ENCODE measurements at regions not wholly inside any gene's neighbourhood (a gene's known extent, or its start where the extent isn't known, plus 50 kb on each side); places are given as distances from the start of the nearest gene placed in this dataset.

- H3K27ac Mint-ChIP-seq = no peak overlapping the region
- peaks cover 2% of the 10 kb centered on the region for H3K4me1 Mint-ChIP-seq (ENCODE audit: low read depth)
- no peaks in the 10 kb centered on the region for H3K9me3 Mint-ChIP-seq (ENCODE audit: low read depth)
- no peak for DNase-seq (ENCODE audit: low spot score, unreplicated experiment)
- H3K27me3 Mint-ChIP-seq = peaks cover 6% of the 10 kb centered on the region
- no peak for TF ChIP-seq CTCF (IDR thresholded peaks at IDR 0.05; ENCODE audit: unreplicated experiment)
- no peak overlapping the region for H3K4me3 Mint-ChIP-seq (ENCODE audit: low read depth)
- H3K36me3 Mint-ChIP-seq (ENCODE audit: insufficient read depth) = no peaks in the 10 kb centered on the region
Observed at GRCh38 chr3:127087441-127087840, 104.5 kb downstream of the PLXNA1 start.

GRCh38 chr3:127088511-127089351, 104.2 kb upstream of the PRR23E start:
- Mint-ChIP-seq H3K36me3 (ENCODE audit: insufficient read depth) (no peaks in the 10 kb centered on the region), H3K4me1 (ENCODE audit: low read depth) (peaks cover 3% of the 10 kb centered on the region), H3K27me3 (peaks cover 4% of the 10 kb centered on the region), H3K4me3 (ENCODE audit: low read depth) (no peak overlapping the region), H3K9me3 (ENCODE audit: low read depth) (no peaks in the 10 kb centered on the region), H3K27ac (no peak overlapping the region)
- no peak for TF ChIP-seq CTCF (IDR thresholded peaks at IDR 0.05; ENCODE audit: unreplicated experiment)
- DNase-seq (ENCODE audit: low spot score, unreplicated experiment) = no peak

- TF ChIP-seq CTCF (IDR thresholded peaks at IDR 0.05; ENCODE audit: unreplicated experiment) = no peak
- Mint-ChIP-seq H3K4me3 (ENCODE audit: low read depth) (no peak overlapping the region), H3K9me3 (ENCODE audit: low read depth) (no peaks in the 10 kb centered on the region), H3K27ac (peak overlapping the region; percentile 29), H3K36me3 (ENCODE audit: insufficient read depth) (no peaks in the 10 kb centered on the region), H3K27me3 (no peaks in the 10 kb centered on the region), H3K4me1 (ENCODE audit: low read depth) (peaks cover 3% of the 10 kb centered on the region)
- no peak for DNase-seq (ENCODE audit: low spot score, unreplicated experiment)
Observed at GRCh38 chr3:127089486-127090145, 103.3 kb upstream of the PRR23E start.

- Mint-ChIP-seq H3K36me3 (ENCODE audit: insufficient read depth) (no peaks in the 10 kb centered on the region), H3K9me3 (ENCODE audit: low read depth) (peaks cover 5% of the 10 kb centered on the region), H3K4me1 (ENCODE audit: low read depth) (peaks cover 3% of the 10 kb centered on the region), H3K27me3 (no peaks in the 10 kb centered on the region), H3K4me3 (ENCODE audit: low read depth) (no peak overlapping the region), H3K27ac (no peak overlapping the region)
- DNase-seq (ENCODE audit: low spot score, unreplicated experiment) = no peak
- TF ChIP-seq CTCF (IDR thresholded peaks at IDR 0.05; ENCODE audit: unreplicated experiment) = no peak
Observed at GRCh38 chr3:127090218-127091160, 102.4 kb upstream of the PRR23E start.

GRCh38 chr3:127091376-127091775, 101.6 kb upstream of the PRR23E start:
- TF ChIP-seq CTCF (IDR thresholded peaks at IDR 0.05; ENCODE audit: unreplicated experiment) = no peak
- Mint-ChIP-seq H3K9me3 (ENCODE audit: low read depth) (peaks cover 5% of the 10 kb centered on the region), H3K4me3 (ENCODE audit: low read depth) (no peak overlapping the region), H3K27ac (no peak overlapping the region), H3K4me1 (ENCODE audit: low read depth) (peaks cover 3% of the 10 kb centered on the region), H3K36me3 (ENCODE audit: insufficient read depth) (no peaks in the 10 kb centered on the region), H3K27me3 (no peaks in the 10 kb centered on the region)
- no peak for DNase-seq (ENCODE audit: low spot score, unreplicated experiment)

Data from progenitor cell of endocrine pancreas (in vitro differentiated cells).